ENCODE measurements at regions not wholly inside any gene's neighbourhood (a gene's known extent, or its start where the extent isn't known, plus 50 kb on each side); places are given as distances from the start of the nearest gene placed in this dataset.

DNA sequence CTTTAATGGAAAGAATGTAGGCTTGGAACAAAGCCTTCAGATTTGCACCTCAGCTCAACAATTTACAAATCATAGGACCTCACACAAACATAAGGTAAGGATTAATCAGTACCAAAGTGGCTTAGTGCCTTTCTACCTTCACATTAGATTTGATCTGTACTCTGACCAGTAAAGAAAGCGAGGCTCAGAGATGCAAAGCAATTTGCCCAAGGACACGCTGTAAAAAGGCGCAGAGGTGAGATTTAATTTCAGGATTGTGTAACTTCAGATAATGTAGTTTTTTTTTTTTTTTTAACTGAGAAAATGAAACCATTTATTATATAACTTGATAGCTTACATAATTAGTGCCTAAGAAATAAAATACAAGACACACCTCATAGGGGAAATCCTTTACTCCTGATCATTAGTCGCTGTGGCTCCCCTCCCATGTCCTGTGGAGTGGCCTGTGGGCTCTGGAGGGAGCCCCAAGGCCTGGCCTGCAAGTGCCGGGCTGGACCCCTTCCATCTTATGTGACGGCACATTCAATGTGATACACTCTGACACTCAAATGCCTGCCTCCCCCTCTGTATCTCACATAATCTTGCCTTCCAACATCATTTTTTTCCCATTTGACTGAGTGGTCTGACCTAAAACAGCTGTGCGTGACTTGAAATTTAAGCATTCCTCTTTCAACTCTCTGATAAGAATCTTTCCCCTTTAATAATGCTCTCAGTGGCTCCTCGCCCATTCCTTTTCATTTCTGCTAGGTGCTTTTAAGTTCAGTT lies 426.5 kb upstream of the DAB1 start:
- H3K27ac ChIP-seq (ENCODE audit: low read depth in 1 of 2, low read length in 2 of 2), result no peak overlapping the region
- H3K9me3 ChIP-seq (replicated peaks in 1 of 2; ENCODE audit: control insufficient read depth in 1 of 2, insufficient read depth in 1 of 2, low read length in 2 of 2), result no peaks in the 10 kb centered on the region
- H2AFZ ChIP-seq (ENCODE audit: insufficient read depth, low read depth, low read length, poor library complexity, severe bottlenecking), result no peak overlapping the region
- intact Hi-C loops (cut with micrococcal nuclease), result no loop called here
- H3K27ac Mint-ChIP-seq, result peak overlapping the region in 1 of 7 donors; percentile 74
- no peaks in the 10 kb centered on the region for H3K79me2 ChIP-seq (ENCODE audit: insufficient read depth, low read length)
- H3K36me3 ChIP-seq (replicated peaks in 1 of 2; ENCODE audit: control insufficient read depth in 1 of 2, insufficient read depth in 2 of 2, low read length in 2 of 2), result no peaks in the 10 kb centered on the region
- no peak overlapping the region for H3K4me3 Mint-ChIP-seq
- no peaks in the 10 kb centered on the region for H4K20me1 ChIP-seq (ENCODE audit: insufficient read depth, low read length)
- H3K4me1 Mint-ChIP-seq, result no peaks in the 10 kb centered on the region
- WGBS (ENCODE audit: insufficient coverage), result 90% methylated on average over 5 of the region's 8 CpGs
- no peaks in the 10 kb centered on the region for H3K4me1 ChIP-seq (ENCODE audit: control insufficient read depth in 1 of 2, insufficient read depth in 2 of 2, low read length in 2 of 2)
- no peak overlapping the region for H3K9ac ChIP-seq (ENCODE audit: insufficient read depth, low read length, poor library complexity, severe bottlenecking)
- H3K9me3 Mint-ChIP-seq, result peaks cover 0 to 5% (median 4%) of the 10 kb centered on the region in 7 donors
- TF ChIP-seq, protein P1, sequence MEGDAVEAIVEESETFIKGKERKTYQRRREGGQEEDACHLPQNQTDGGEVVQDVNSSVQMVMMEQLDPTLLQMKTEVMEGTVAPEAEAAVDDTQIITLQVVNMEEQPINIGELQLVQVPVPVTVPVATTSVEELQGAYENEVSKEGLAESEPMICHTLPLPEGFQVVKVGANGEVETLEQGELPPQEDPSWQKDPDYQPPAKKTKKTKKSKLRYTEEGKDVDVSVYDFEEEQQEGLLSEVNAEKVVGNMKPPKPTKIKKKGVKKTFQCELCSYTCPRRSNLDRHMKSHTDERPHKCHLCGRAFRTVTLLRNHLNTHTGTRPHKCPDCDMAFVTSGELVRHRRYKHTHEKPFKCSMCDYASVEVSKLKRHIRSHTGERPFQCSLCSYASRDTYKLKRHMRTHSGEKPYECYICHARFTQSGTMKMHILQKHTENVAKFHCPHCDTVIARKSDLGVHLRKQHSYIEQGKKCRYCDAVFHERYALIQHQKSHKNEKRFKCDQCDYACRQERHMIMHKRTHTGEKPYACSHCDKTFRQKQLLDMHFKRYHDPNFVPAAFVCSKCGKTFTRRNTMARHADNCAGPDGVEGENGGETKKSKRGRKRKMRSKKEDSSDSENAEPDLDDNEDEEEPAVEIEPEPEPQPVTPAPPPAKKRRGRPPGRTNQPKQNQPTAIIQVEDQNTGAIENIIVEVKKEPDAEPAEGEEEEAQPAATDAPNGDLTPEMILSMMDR (IDR thresholded peaks at IDR 0.05), result no peak
- H3K4me2 ChIP-seq (replicated peaks; ENCODE audit: extremely low read depth, low read length, poor library complexity, severe bottlenecking), result no peak overlapping the region
- H3K4me3 ChIP-seq (replicated peaks in 1 of 3; ENCODE audit: low read depth in 2 of 3, low read length in 3 of 3), result no peak overlapping the region
- DNase-seq, result no peak
- H3K27me3 Mint-ChIP-seq (ENCODE audit: low read depth in 3 of 3), result no peaks in the 10 kb centered on the region
- H3K27me3 ChIP-seq (ENCODE audit: control insufficient read depth in 2 of 2, insufficient read depth in 2 of 2, low read length in 2 of 2), result no peaks in the 10 kb centered on the region
- H3K36me3 Mint-ChIP-seq, result no peaks in the 10 kb centered on the region

DNA sequence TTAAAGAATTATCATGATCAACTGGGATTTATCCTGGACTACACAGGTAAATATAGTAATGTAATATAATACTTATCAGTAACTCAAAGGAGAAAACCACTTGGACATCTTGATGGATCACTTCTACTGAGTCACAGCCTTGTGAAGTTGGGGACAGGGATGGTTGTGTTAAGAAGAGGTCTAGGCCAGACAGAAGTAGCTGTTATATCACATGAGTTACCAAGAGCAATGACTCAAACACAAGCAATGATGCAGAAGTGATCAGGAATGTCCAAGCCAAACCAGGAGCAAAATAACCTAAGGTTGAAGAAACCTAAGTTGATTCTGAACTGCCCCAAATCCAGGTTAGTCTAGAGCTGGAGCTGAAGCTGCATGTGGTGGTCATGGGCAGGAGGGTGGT lies 424.5 kb upstream of the DAB1 start:
- H3K36me3 ChIP-seq (replicated peaks in 1 of 2; ENCODE audit: control insufficient read depth in 1 of 2, insufficient read depth in 2 of 2, low read length in 2 of 2), result no peaks in the 10 kb centered on the region

More for the DNA sequence above, 424.5 kb upstream of the DAB1 start:
- no peaks in the 10 kb centered on the region for H4K20me1 ChIP-seq (ENCODE audit: insufficient read depth, low read length)
- intact Hi-C loops (cut with micrococcal nuclease), result no loop called here
- Mint-ChIP-seq H3K27ac (no peak overlapping the region), H3K27me3 (ENCODE audit: low read depth in 3 of 3) (peaks cover 0 to 2% (median 0%) of the 10 kb centered on the region in 3 donors), H3K36me3 (no peaks in the 10 kb centered on the region), H3K4me3 (no peak overlapping the region), H3K4me1 (no peaks in the 10 kb centered on the region), H3K9me3 (peaks cover 0 to 9% (median 4%) of the 10 kb centered on the region in 7 donors)
- H3K27ac ChIP-seq (ENCODE audit: low read depth in 1 of 2, low read length in 2 of 2), result no peak overlapping the region
- no peak overlapping the region for H3K9ac ChIP-seq (ENCODE audit: insufficient read depth, low read length, poor library complexity, severe bottlenecking)
- TF ChIP-seq, protein P1 (IDR thresholded peaks at IDR 0.05), result no peak
- no peak overlapping the region for H3K4me3 ChIP-seq (replicated peaks in 1 of 3; ENCODE audit: low read depth in 2 of 3, low read length in 3 of 3)
- H3K4me1 ChIP-seq (ENCODE audit: control insufficient read depth in 1 of 2, insufficient read depth in 2 of 2, low read length in 2 of 2), result no peaks in the 10 kb centered on the region
- H3K79me2 ChIP-seq (ENCODE audit: insufficient read depth, low read length), result no peaks in the 10 kb centered on the region
- peaks cover 0 to 3% of the 10 kb centered on the region in 2 donors for H3K9me3 ChIP-seq (replicated peaks in 1 of 2; ENCODE audit: control insufficient read depth in 1 of 2, insufficient read depth in 1 of 2, low read length in 2 of 2)
- no peaks in the 10 kb centered on the region for H3K27me3 ChIP-seq (ENCODE audit: control insufficient read depth in 2 of 2, insufficient read depth in 2 of 2, low read length in 2 of 2)
- no peak overlapping the region for H3K4me2 ChIP-seq (replicated peaks; ENCODE audit: extremely low read depth, low read length, poor library complexity, severe bottlenecking)
- no peak for DNase-seq
- H2AFZ ChIP-seq (ENCODE audit: insufficient read depth, low read depth, low read length, poor library complexity, severe bottlenecking), result no peak overlapping the region
